ENCODE measurements at regions not wholly inside any gene's neighbourhood (a gene's known extent, or its start where the extent isn't known, plus 50 kb on each side); places are given as distances from the start of the nearest gene placed in this dataset.

- TF ChIP-seq MAX (IDR thresholded peaks at IDR 0.05) (no peak), FOSL1 (IDR thresholded peaks at IDR 0.05; ENCODE audit: insufficient read depth, low read depth, low read length) (no peak)
These were observed 1361.0 kb downstream of the DSC3 start (continued) for GRCh38 chr18:29681578-29681977.
